Fibroblast of skin of left biceps (primary cell): ENCODE measurements at regions not wholly inside any gene's neighbourhood (a gene's known extent, or its start where the extent isn't known, plus 50 kb on each side); places are given as distances from the start of the nearest gene placed in this dataset.
A peak's percentile ranks its signal among the peaks of the same experiment; 100 is the strongest.

Experiments
- DNase-seq, 2 experiments: peaks; one replicate each; pipeline ENCODE4 v3.0.0-alpha.2; 2013; ENCODE audit warnings: low read depth in 2 of 2

- DNase-seq = no peak
Observed at GRCh38 chr5:97840643-97841042, 657.6 kb upstream of the RIOK2 start.

GRCh38 chr5:97842687-97843086 lies 659.6 kb upstream of the RIOK2 start:
- DNase-seq = no peak

GRCh38 chr5:97844797-97845196 lies 661.8 kb upstream of the RIOK2 start:
- no peak for DNase-seq

- DNase-seq = no peak
Observed at GRCh38 chr5:97846643-97847042, 663.6 kb upstream of the RIOK2 start.

GRCh38 chr5:97847920-97848631 lies 665.0 kb upstream of the RIOK2 start:
- DNase-seq = no peak

GRCh38 chr5:97851036-97851435 lies 668.0 kb upstream of the RIOK2 start:
- no peak for DNase-seq

GRCh38 chr5:97854871-97855762 lies 672.1 kb upstream of the RIOK2 start:
- DNase-seq = peak; percentile 34 to 43

- DNase-seq = no peak
Observed at GRCh38 chr5:97874491-97874890, 691.4 kb upstream of the RIOK2 start.

- no peak for DNase-seq
Observed at GRCh38 chr5:97876272-97876671, 693.2 kb upstream of the RIOK2 start.

- no peak for DNase-seq
Observed at GRCh38 chr5:97877588-97877987, 694.5 kb upstream of the RIOK2 start.

GRCh38 chr5:97888439-97888838 lies 705.4 kb upstream of the RIOK2 start:
- DNase-seq = no peak

GRCh38 chr5:97891971-97892370 lies 708.9 kb upstream of the RIOK2 start:
- no peak for DNase-seq

- DNase-seq = no peak
Observed at GRCh38 chr5:97903742-97904141, 720.7 kb upstream of the RIOK2 start.

- DNase-seq = no peak
Observed at GRCh38 chr5:97906135-97906534, 723.1 kb upstream of the RIOK2 start.

- no peak for DNase-seq
Observed at GRCh38 chr5:97907646-97908400, 724.8 kb upstream of the RIOK2 start.

GRCh38 chr5:97909541-97909940 lies 726.5 kb upstream of the RIOK2 start:
- DNase-seq = no peak

GRCh38 chr5:97914483-97914882 lies 731.4 kb upstream of the RIOK2 start:
- DNase-seq = no peak

GRCh38 chr5:97915106-97915505 lies 732.1 kb upstream of the RIOK2 start:
- no peak for DNase-seq

GRCh38 chr5:97918057-97918456 lies 735.0 kb upstream of the RIOK2 start:
- no peak for DNase-seq

- no peak for DNase-seq
Observed at GRCh38 chr5:97918620-97919019, 735.6 kb upstream of the RIOK2 start.

- DNase-seq = no peak
Observed at GRCh38 chr5:97919719-97920118, 736.7 kb upstream of the RIOK2 start.

GRCh38 chr5:97922776-97923175 lies 739.7 kb upstream of the RIOK2 start:
- DNase-seq = no peak
